ENCODE measurements at regions not wholly inside any gene's neighbourhood (a gene's known extent, or its start where the extent isn't known, plus 50 kb on each side); places are given as distances from the start of the nearest gene placed in this dataset.

DNA sequence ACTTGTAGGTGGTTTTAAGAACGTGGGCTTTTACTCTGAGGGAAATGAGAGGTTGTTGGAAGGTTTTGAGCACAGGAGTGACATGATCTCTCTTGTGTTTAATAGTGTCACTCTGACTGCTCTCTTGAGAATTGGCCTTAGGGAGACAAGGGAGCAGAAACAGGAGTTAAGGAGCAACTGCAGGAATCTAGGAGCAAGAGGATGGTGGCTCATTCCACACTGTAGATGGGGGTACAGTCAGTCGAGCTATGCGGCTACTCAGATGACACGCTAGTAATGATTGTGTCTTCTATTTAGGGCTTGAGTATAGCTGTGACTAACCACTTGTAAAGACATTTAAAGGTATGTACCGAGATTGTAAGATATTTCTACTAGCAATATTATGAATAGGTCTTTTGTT, 87.4 kb downstream of the RPRM start:
- no peak for DNase-seq (ENCODE audit: low spot score in 2 of 2)
- TF ChIP-seq POLR2AphosphoS5 (IDR thresholded peaks at IDR 0.05): no peak
- no peak for TF ChIP-seq POLR2A (IDR thresholded peaks at IDR 0.05)
- TF ChIP-seq, protein P1, sequence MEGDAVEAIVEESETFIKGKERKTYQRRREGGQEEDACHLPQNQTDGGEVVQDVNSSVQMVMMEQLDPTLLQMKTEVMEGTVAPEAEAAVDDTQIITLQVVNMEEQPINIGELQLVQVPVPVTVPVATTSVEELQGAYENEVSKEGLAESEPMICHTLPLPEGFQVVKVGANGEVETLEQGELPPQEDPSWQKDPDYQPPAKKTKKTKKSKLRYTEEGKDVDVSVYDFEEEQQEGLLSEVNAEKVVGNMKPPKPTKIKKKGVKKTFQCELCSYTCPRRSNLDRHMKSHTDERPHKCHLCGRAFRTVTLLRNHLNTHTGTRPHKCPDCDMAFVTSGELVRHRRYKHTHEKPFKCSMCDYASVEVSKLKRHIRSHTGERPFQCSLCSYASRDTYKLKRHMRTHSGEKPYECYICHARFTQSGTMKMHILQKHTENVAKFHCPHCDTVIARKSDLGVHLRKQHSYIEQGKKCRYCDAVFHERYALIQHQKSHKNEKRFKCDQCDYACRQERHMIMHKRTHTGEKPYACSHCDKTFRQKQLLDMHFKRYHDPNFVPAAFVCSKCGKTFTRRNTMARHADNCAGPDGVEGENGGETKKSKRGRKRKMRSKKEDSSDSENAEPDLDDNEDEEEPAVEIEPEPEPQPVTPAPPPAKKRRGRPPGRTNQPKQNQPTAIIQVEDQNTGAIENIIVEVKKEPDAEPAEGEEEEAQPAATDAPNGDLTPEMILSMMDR (IDR thresholded peaks at IDR 0.05): no peak

DNA sequence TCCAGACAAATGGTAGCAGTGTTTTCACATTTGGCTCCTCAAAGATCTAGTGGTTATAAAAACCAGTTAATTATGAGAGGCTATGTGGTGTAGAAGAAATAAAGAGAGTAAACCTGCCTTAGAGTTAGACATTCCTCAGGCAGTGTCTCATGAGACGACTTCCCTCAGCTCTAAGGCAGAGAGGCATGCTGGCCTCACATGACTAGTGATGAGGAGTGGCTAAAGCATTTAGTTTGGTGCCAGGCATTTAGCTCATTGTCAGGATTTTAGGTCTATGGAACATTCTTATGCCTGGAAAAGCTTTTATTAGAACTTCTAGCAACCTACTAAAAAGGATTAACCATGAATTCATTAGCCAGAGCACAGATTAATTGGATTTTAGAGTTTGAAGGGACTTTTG, 90.3 kb downstream of the RPRM start:
- H3K27me3 ChIP-seq: no peaks in the 10 kb centered on the region
- TF ChIP-seq POLR2AphosphoS5 (IDR thresholded peaks at IDR 0.05): no peak
- TF ChIP-seq POLR2A (IDR thresholded peaks at IDR 0.05): no peak
- peaks cover 0 to 19% of the 10 kb centered on the region in 2 donors for H3K9me3 ChIP-seq
- no peak for DNase-seq (ENCODE audit: low spot score in 2 of 2)
- no peaks in the 10 kb centered on the region for H3K36me3 ChIP-seq
- H3K4me1 ChIP-seq: no peaks in the 10 kb centered on the region
- no peak overlapping the region for H3K4me3 ChIP-seq
- H3K27ac ChIP-seq: no peak overlapping the region
- intact Hi-C loops (cut with DNase I; ENCODE audit: low total_unique reads): no loop called here

More for the DNA sequence above, 87.4 kb downstream of the RPRM start:
- Histone ChIP-seq H3K27me3 (no peaks in the 10 kb centered on the region), H3K9me3 (peaks cover 0 to 10% of the 10 kb centered on the region in 2 donors), H3K4me3 (no peak overlapping the region), H3K27ac (no peak overlapping the region), H3K36me3 (no peaks in the 10 kb centered on the region), H3K4me1 (no peaks in the 10 kb centered on the region)
- intact Hi-C loops (cut with DNase I; ENCODE audit: low total_unique reads): no loop called here

DNA sequence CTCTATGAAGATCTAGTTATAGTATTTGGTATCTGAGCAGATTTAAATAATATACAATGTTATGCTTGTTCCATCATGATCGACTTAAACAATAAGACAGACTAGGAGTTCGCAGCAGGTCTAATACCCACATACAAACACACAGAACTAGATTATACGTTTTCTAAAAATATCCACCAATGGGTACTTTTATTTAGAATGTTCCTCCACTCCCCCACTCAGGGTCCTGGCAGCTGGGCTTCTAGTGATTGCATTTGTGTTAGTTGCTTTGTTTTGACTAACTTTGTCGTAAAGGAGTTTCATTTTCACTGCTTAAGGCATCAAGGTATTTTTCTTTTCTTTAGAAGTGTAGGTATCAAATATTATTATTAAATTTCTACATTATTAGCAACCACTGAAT, 91.4 kb downstream of the RPRM start:
- Histone ChIP-seq H3K9me3 (peaks cover 0 to 12% of the 10 kb centered on the region in 2 donors), H3K27ac (no peak overlapping the region), H3K27me3 (no peaks in the 10 kb centered on the region), H3K4me3 (no peak overlapping the region), H3K4me1 (no peaks in the 10 kb centered on the region), H3K36me3 (no peaks in the 10 kb centered on the region)
- TF ChIP-seq POLR2AphosphoS5 (IDR thresholded peaks at IDR 0.05) (no peak), POLR2A (IDR thresholded peaks at IDR 0.05) (no peak)
- TF ChIP-seq, protein P1 (IDR thresholded peaks at IDR 0.05): no peak
- intact Hi-C loops (cut with DNase I; ENCODE audit: low total_unique reads): no loop called here
- DNase-seq (ENCODE audit: low spot score in 2 of 2): no peak

DNA sequence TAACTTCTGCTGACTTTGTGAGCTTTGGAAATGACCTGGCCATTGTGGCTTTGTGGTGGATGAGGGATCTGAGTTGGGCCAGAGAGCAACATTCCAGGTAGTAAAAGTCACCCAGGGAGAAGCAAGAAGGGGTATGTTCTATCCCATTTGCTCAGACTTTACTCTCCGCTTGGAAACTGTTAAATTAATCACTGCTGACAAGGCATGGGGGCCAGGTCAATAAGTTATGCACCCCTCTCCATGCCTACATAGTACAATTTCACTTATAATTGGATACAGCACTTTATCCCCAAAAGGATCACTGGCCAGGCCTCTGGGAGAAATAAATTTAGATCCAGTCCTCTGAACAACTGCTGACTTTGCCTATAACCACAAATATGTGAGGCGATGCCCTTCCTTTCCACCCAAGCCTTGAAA, 92.1 kb downstream of the RPRM start:
- H3K27ac ChIP-seq: no peak overlapping the region
- TF ChIP-seq, protein P1 (IDR thresholded peaks at IDR 0.05): no peak
- TF ChIP-seq POLR2AphosphoS5 (IDR thresholded peaks at IDR 0.05) (no peak), POLR2A (IDR thresholded peaks at IDR 0.05) (no peak)

GRCh38 chr2:153373510-153374279, 104.9 kb downstream of the RPRM start:
- no peaks in the 10 kb centered on the region for H3K9me3 ChIP-seq
- no peak for DNase-seq (ENCODE audit: low spot score in 2 of 2)
- H3K27ac ChIP-seq: no peak overlapping the region
- TF ChIP-seq, protein P1 (IDR thresholded peaks at IDR 0.05): no peak
- TF ChIP-seq POLR2AphosphoS5 (IDR thresholded peaks at IDR 0.05): no peak
- intact Hi-C loops (cut with DNase I; ENCODE audit: low total_unique reads): no loop called here
- H3K36me3 ChIP-seq: no peaks in the 10 kb centered on the region
- H3K4me1 ChIP-seq: no peaks in the 10 kb centered on the region
- H3K27me3 ChIP-seq: no peaks in the 10 kb centered on the region
- no peak overlapping the region for H3K4me3 ChIP-seq

More for the DNA sequence above, 92.1 kb downstream of the RPRM start:
- intact Hi-C loops (cut with DNase I; ENCODE audit: low total_unique reads): no loop called here
- H3K4me3 ChIP-seq: no peak overlapping the region
- DNase-seq (ENCODE audit: low spot score in 2 of 2): no peak
- no peaks in the 10 kb centered on the region for H3K36me3 ChIP-seq
- H3K27me3 ChIP-seq: no peaks in the 10 kb centered on the region
- H3K4me1 ChIP-seq: no peaks in the 10 kb centered on the region
- peaks cover 0 to 12% of the 10 kb centered on the region in 2 donors for H3K9me3 ChIP-seq
